Activated naive CD4-positive, alpha-beta T cell treated with Interleukin-2 at 50 U/mL for 16 hours (primary cell): ENCODE measurements at regions not wholly inside any gene's neighbourhood (a gene's known extent, or its start where the extent isn't known, plus 50 kb on each side); places are given as distances from the start of the nearest gene placed in this dataset.
"Not testable (repeated sequence)": the region's sequence is repeated elsewhere in the genome, so short reads cannot be mapped to it uniquely, and the experiment has no call there.

Experiments
- DNase-seq: peaks from one replicate; pipeline ENCODE4 v3.0.0-alpha.2; 2020

- not testable (repeated sequence) for DNase-seq
Measured at GRCh38 chr18:8913606-8914403, 188.7 kb upstream of the NDUFV2 start.

- not testable (repeated sequence) for DNase-seq
Measured at GRCh38 chr18:8914404-8915264, 187.9 kb upstream of the NDUFV2 start.

DNA sequence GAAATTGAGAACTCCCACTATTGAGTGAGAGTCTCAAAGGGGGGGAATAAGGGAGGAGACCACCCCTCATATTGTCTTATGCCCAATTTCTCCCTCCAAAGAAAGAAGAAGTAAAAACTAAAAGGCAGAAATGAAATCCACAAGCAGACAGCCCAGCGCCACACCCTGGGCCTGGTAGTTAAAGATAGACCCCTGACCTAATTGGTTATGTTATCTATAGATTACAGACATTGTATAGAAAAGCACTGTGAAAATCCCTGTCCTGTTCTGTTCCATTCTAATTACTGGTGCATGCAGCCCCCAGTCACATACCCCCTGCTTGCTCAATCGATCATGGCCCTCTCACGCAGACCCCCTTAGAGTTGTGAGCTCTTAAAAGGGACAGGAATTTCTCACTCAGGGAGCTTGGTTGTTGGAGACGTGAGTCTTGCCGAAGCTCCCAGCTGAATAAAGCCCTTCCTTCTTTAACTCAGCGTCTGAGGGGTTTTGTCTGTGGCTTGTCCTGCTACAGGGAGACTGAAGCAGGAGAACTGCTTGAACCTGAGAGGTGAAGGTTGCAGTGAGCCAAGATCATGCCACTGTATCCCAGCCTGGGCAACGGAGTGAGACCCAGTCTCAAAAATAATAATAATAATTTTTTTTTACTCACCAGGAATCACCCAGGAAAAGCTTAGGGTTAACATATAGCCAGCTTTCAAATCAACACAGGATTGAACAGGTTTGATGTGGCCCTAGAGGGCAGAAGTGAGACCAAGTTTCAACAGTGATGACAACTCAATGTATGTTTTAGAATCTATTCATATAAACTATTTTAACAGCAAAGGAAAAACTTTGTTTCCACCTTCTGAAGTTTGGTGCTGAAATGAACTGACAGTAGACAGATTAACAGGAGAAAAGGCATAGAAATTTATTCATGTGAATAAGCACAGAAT lies 181.4 kb upstream of the NDUFV2 start:
- DNase-seq, result not testable (repeated sequence)

- DNase-seq, result no peak
Measured at GRCh38 chr18:8926464-8926863, 176.0 kb upstream of the NDUFV2 start.

DNA sequence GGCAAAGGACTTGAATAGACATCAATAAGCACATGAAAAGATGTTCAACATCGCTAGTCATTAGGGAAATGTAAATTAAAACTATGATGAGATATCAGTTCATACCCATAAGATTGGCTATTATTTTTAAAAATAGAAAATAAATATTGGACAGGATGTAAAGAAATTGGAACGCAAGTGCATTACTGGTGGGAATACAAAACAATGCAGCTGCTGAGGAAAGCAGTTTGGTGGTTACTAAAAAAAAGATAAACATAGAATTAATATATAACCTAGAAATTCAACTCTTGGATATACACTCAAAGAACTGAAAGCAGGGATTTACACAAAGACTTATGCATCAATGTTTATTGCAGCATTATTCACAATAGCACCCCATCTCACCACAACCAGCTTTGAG lies 174.5 kb upstream of the NDUFV2 start:
- DNase-seq, result no peak

DNA sequence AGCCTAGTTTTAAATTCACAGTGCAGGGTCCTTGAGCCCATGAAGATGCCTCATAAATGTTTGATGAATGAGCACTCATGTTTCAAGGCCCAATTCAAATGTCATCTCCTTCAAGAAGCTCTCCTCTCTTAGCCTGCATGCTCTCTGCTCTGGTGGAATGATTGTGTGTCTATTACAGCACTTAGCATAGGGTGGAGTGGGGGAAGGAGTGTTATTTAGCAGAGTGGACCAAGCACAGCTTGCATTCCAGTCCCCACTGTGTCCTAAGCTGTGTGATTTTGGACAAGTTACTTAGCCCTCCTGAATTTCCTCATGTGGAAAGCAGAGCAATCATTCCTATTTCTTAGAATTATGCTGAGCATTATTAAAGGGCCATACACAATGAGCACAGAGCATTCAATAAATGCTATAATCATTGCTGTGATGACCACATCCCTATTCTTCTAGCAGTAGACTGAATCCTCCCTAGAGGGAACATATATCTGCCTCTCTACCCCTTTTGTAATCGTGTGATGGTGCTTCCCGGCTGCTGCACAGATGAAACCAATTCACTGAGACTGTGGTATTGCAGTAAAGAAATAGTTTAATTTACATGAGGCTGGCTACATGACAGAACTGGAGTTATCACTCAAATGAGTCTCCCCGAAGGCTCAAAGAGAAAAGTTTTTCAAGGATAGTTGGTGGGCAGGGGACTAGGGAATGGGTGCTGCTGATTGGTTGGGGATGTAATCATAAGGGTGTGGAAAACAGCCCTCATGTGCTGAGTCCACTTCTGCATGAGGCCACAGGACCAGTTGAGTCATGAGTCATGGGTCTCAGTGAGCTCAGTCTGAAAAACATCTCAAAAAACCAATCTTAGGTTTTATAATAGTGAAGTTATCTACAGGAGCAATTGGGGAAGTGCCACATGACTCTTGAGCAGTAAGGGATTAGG lies 173.4 kb upstream of the NDUFV2 start:
- no peak for DNase-seq

- no peak for DNase-seq
Measured at GRCh38 chr18:8930990-8931616, 171.4 kb upstream of the NDUFV2 start.

GRCh38 chr18:8932866-8933265 lies 169.6 kb upstream of the NDUFV2 start:
- DNase-seq, result no peak

DNA sequence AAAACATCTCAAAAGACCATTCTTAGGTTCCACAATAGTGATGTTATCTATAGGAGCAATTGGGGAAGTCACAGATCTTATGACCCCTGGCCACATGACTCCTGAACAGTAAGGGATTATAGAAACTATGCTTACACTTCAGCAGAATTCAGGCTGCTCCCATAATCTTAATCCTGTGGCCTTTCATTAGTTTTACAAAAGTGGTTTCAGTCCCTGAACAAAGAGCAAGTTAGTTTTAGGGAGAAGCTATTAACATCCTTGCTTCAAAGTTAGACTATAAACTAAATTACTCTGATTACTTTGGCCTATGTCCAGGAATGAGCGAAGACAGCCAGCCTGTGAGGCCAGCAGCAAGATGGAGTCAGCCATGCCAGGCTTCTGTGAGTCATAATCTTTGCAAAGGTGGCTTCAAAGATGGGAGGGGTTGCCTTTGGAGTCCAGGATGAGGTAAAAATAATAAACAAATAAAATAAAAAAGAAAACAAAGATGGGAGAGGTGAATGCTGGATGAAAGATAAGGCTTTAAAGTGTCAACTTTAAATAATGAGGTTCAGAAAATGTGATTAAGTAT lies 168.7 kb upstream of the NDUFV2 start:
- no peak for DNase-seq

DNA sequence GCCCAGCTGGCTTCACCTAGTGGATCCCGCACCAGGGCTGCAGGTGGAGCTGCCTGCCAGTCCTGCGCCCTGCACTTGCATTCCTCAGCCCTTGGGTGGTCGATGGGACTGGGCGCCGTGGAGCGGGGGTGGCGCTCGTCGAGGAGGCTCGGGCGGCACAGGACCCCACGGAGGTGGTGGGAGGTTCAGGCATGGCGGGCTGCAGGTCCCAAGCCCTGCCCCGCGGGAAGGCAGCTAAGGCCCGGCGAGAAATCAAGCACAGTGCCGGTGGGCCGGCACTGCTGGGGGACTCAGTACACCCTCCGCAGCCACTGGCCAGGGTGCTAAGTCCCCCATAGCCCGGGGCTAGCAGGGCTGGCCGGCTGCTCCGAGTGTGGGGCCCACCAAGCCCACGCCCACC lies 167.2 kb upstream of the NDUFV2 start:
- not testable (repeated sequence) for DNase-seq

- DNase-seq, result no peak
Measured at GRCh38 chr18:8936619-8937018, 165.9 kb upstream of the NDUFV2 start.

GRCh38 chr18:8937160-8938094 lies 165.1 kb upstream of the NDUFV2 start:
- no peak for DNase-seq

GRCh38 chr18:8938817-8939216 lies 163.7 kb upstream of the NDUFV2 start:
- DNase-seq, result no peak

- no peak for DNase-seq
Measured at GRCh38 chr18:8942021-8942908, 160.2 kb upstream of the NDUFV2 start.

DNA sequence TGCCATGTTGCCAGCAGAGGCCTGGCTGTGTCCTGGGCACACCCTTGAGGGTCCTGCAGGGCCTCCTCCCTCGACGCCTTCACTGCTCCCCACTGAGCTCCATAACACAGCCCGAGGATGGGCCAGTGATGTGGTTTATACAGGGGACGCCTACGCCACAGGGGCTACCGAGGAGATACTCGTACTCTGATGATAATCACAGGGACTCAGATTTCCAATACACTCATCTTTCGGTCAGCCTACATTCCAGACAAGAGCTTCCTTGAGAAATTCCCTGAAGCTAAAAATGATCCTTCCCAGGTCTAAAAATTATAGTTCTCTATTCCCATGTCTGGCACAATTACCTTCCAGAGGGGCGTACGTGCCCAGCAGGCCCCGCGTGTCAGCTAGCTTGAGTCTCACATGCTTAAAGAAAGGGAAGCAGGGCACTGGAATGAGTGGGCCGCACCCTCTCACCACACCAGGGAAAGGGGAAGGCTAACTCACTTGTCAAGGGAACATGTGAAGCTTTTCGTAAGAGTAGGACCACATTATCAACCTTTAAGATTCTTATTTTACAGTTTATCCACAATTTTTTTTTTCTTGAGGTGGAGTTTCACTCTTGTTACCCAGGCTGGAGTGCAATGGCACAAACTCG lies 159.5 kb upstream of the NDUFV2 start:
- no peak for DNase-seq

DNA sequence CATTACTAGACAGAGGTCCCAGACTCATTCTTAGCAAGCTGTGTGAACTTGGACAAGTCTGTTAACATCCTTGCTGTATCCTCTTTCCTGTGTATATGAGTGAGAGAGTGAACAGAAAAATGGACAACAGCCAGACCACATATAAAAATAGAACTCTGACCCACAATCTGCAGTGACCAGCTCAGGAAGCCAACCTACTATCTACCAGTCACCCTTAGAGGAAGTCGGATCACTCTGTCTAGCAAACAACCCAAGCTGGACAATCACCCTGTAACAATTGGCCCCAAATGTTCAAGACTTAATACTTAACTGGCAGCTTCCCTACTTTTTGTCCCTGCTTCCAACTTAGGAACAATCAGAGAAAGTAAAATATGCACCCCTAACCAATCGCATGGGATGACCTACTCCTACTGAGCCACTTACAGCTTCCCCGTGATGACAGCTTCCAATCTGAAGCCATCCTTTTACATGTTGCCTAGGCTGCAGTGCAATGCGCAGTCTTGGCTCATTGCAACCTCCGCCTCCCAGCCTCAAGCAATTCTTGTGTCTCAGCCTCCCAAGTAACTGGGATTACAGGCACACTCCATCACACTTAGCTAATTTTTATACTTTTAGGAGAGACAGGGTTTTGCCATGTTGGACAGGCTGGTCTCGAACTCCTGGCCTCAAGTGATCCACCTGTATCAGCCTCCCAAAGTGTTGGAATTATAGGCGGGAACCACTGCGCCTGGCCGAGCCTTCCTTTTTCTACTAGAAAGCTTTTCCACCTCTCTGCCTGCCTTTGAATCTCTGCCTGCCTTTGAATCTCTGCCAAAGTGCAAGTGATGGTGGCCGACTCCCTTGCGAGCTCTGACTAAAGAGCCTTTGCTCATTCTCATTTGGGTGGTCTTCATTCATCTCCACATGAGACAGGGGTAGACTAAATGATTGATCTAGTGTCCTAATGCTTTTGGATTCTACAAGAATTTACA lies 158.3 kb upstream of the NDUFV2 start:
- no peak for DNase-seq

- no peak for DNase-seq
Measured at GRCh38 chr18:8944871-8945245, 157.6 kb upstream of the NDUFV2 start.
